RWPE2 (cell line): ENCODE measurements at regions not wholly inside any gene's neighbourhood (a gene's known extent, or its start where the extent isn't known, plus 50 kb on each side); places are given as distances from the start of the nearest gene placed in this dataset.

ENCODE experiments used
- ATAC-seq: fragments of 200-7000 bp; cut with Tn5 transposase; 3 replicates; pipeline ENCODE4 v1.9.1; 2021; ENCODE audit warnings: low read depth
- DNase-seq: peaks from one replicate; pipeline ENCODE4 v3.0.0-alpha.2; 2020; ENCODE audit warnings: low spot score
- H3K27ac ChIP-seq: fragments of 450-650 bp; 2 replicates; pipeline ENCODE4 v1.5.1; 2017; ENCODE audit warnings: mild to moderate bottlenecking; ENCODE audit not compliant: poor library complexity, severe bottlenecking
- H3K27me3 ChIP-seq: fragments of 250-450 bp; sonication (Bioruptor Pico); 2 replicates; pipeline ENCODE4 v1.5.1; 2021; ENCODE audit warnings: mild to moderate bottlenecking, moderate library complexity; ENCODE audit not compliant: insufficient read depth, poor library complexity, severe bottlenecking
- H3K36me3 ChIP-seq: fragments of 250-450 bp; sonication (Bioruptor Pico); 2 replicates; pipeline ENCODE4 v1.5.1; 2020; ENCODE audit warnings: low read depth, mild to moderate bottlenecking, moderate library complexity
- H3K4me1 ChIP-seq: fragments of 250-450 bp; sonication (Bioruptor Pico); 2 replicates; pipeline ENCODE4 v1.5.1; 2021; ENCODE audit warnings: mild to moderate bottlenecking, moderate library complexity; ENCODE audit not compliant: insufficient read depth, poor library complexity, severe bottlenecking
- H3K4me3 ChIP-seq: fragments of 250-450 bp; sonication (Bioruptor Pico); 2 replicates; pipeline ENCODE4 v1.5.1; 2021; ENCODE audit warnings: mild to moderate bottlenecking, moderate library complexity; ENCODE audit not compliant: severe bottlenecking
- H3K9me3 ChIP-seq: fragments of 250-450 bp; sonication (Bioruptor Pico); 2 replicates; pipeline ENCODE4 v1.5.1; 2021; ENCODE audit warnings: mild to moderate bottlenecking, moderate library complexity; ENCODE audit not compliant: severe bottlenecking
- CTCF ChIP-seq: fragments of 450-650 bp; IDR thresholded peaks from one replicate; pipeline ENCODE4 v1.5.1; 2017; ENCODE audit warnings: mild to moderate bottlenecking, moderate library complexity; ENCODE audit not compliant: poor library complexity, severe bottlenecking

- Histone ChIP-seq H3K27ac (no peak overlapping the region), H3K4me3 (no peak overlapping the region), H3K36me3 (no peaks in the 10 kb centered on the region), H3K4me1 (peaks cover 22% of the 10 kb centered on the region), H3K27me3 (no peaks in the 10 kb centered on the region), H3K9me3 (no peaks in the 10 kb centered on the region)
- TF ChIP-seq CTCF, result no peak
- no peak for ATAC-seq
- DNase-seq, result no peak
Observed at GRCh38 chr3:159925248-159925647, 63.4 kb upstream of the IL12A start.

GRCh38 chr3:159926573-159926972, 62.1 kb upstream of the IL12A start:
- H3K4me3 ChIP-seq, result no peak overlapping the region
- H3K27me3 ChIP-seq, result no peaks in the 10 kb centered on the region
- no peak for TF ChIP-seq CTCF
- H3K9me3 ChIP-seq, result no peaks in the 10 kb centered on the region
- peak overlapping the region; percentile 98 for H3K27ac ChIP-seq
- DNase-seq (no peak), ATAC-seq (no peak)
- peaks cover 22% of the 10 kb centered on the region for H3K4me1 ChIP-seq
- no peaks in the 10 kb centered on the region for H3K36me3 ChIP-seq

- no peaks in the 10 kb centered on the region for H3K27me3 ChIP-seq
- peaks cover 22% of the 10 kb centered on the region for H3K4me1 ChIP-seq
- peak overlapping the region; percentile 98 for H3K27ac ChIP-seq
- DNase-seq (no peak), ATAC-seq (peak; percentile 18; the same call in 1 of the 3 replicates)
- no peaks in the 10 kb centered on the region for H3K36me3 ChIP-seq
- H3K9me3 ChIP-seq, result no peaks in the 10 kb centered on the region
- no peak for TF ChIP-seq CTCF
- no peak overlapping the region for H3K4me3 ChIP-seq
Observed at GRCh38 chr3:159928071-159928491, 60.6 kb upstream of the IL12A start.

GRCh38 chr3:159928666-159929065, 60.0 kb upstream of the IL12A start:
- peak overlapping the region; percentile 98 for H3K27ac ChIP-seq
- peaks cover under 1% of the 10 kb centered on the region for H3K9me3 ChIP-seq
- H3K36me3 ChIP-seq, result no peaks in the 10 kb centered on the region
- TF ChIP-seq CTCF, result no peak
- peaks cover 22% of the 10 kb centered on the region for H3K4me1 ChIP-seq
- ATAC-seq (peak; percentile 96), DNase-seq (peak; percentile 71)
- no peaks in the 10 kb centered on the region for H3K27me3 ChIP-seq
- no peak overlapping the region for H3K4me3 ChIP-seq

GRCh38 chr3:159929171-159930141, 59.2 kb upstream of the IL12A start:
- H3K4me3 ChIP-seq, result no peak overlapping the region
- H3K9me3 ChIP-seq, result peaks cover 8% of the 10 kb centered on the region
- H3K27ac ChIP-seq, result peak overlapping the region; percentile 98
- peak; percentile 28 for TF ChIP-seq CTCF
- H3K27me3 ChIP-seq, result no peaks in the 10 kb centered on the region
- peaks cover 22% of the 10 kb centered on the region for H3K4me1 ChIP-seq
- DNase-seq (no peak), ATAC-seq (peak; percentile 15)
- H3K36me3 ChIP-seq, result no peaks in the 10 kb centered on the region
